ENCODE measurements at regions not wholly inside any gene's neighbourhood (a gene's known extent, or its start where the extent isn't known, plus 50 kb on each side); places are given as distances from the start of the nearest gene placed in this dataset.

DNA sequence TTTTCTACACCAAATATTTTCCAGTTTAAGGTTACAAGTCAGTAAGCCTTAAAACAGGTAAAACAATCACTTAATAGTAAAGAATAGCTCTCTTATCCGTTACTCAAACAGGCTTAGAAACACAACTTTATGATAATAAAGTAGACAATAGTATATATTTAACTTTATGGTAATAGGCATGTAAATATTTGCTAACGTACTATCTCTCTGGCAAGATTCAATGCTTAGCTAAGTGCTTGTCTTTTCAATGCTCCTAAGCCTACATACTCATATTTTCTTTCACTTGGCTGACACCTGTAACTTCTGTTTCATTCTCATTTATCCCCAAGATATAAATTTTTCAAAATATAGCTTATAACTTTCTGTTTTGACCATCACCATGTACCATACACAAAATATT is 358.2 kb downstream of the HTR1B start:
- no peak overlapping the region for H3K4me3 Mint-ChIP-seq (ENCODE audit: unreplicated experiment)
- no peak overlapping the region for H3K27ac Mint-ChIP-seq (ENCODE audit: unreplicated experiment)
- H3K9me3 Mint-ChIP-seq (ENCODE audit: unreplicated experiment): no peaks in the 10 kb centered on the region
- no peaks in the 10 kb centered on the region for H3K27me3 Mint-ChIP-seq (ENCODE audit: unreplicated experiment)
- TF ChIP-seq, protein P1, sequence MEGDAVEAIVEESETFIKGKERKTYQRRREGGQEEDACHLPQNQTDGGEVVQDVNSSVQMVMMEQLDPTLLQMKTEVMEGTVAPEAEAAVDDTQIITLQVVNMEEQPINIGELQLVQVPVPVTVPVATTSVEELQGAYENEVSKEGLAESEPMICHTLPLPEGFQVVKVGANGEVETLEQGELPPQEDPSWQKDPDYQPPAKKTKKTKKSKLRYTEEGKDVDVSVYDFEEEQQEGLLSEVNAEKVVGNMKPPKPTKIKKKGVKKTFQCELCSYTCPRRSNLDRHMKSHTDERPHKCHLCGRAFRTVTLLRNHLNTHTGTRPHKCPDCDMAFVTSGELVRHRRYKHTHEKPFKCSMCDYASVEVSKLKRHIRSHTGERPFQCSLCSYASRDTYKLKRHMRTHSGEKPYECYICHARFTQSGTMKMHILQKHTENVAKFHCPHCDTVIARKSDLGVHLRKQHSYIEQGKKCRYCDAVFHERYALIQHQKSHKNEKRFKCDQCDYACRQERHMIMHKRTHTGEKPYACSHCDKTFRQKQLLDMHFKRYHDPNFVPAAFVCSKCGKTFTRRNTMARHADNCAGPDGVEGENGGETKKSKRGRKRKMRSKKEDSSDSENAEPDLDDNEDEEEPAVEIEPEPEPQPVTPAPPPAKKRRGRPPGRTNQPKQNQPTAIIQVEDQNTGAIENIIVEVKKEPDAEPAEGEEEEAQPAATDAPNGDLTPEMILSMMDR (IDR thresholded peaks at IDR 0.05; ENCODE audit: partially characterized antibody, unreplicated experiment): no peak
- DNase-seq: no peak
- H3K4me1 Mint-ChIP-seq (ENCODE audit: low read depth, unreplicated experiment): no peaks in the 10 kb centered on the region
- H3K36me3 Mint-ChIP-seq (ENCODE audit: unreplicated experiment): no peaks in the 10 kb centered on the region

DNA sequence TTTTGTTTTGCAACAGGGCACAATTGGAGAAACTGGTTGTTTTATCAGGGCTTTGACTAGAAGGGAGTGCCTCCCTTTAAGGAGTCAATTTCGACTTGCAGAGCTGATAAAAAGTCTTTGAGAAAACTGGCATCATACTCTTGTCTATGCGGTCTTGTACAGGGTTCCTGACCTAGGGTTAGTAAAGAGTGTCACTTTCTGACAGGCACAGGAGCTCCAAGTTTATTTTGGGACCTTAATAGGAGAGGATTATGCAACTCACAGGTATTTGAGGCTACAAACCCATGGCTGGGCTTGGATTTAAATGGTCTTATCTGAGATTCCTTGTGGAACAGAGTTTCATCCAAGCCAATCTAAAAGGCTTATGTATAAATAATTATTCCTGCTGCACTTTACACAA is 365.4 kb downstream of the HTR1B start:
- Mint-ChIP-seq H3K4me1 (ENCODE audit: low read depth, unreplicated experiment) (peaks cover 6% of the 10 kb centered on the region), H3K27me3 (ENCODE audit: unreplicated experiment) (no peaks in the 10 kb centered on the region), H3K27ac (ENCODE audit: unreplicated experiment) (no peak overlapping the region), H3K4me3 (ENCODE audit: unreplicated experiment) (no peak overlapping the region), H3K9me3 (ENCODE audit: unreplicated experiment) (no peaks in the 10 kb centered on the region), H3K36me3 (ENCODE audit: unreplicated experiment) (no peaks in the 10 kb centered on the region)
- TF ChIP-seq, protein P1 (IDR thresholded peaks at IDR 0.05; ENCODE audit: partially characterized antibody, unreplicated experiment): no peak
- DNase-seq: no peak

DNA sequence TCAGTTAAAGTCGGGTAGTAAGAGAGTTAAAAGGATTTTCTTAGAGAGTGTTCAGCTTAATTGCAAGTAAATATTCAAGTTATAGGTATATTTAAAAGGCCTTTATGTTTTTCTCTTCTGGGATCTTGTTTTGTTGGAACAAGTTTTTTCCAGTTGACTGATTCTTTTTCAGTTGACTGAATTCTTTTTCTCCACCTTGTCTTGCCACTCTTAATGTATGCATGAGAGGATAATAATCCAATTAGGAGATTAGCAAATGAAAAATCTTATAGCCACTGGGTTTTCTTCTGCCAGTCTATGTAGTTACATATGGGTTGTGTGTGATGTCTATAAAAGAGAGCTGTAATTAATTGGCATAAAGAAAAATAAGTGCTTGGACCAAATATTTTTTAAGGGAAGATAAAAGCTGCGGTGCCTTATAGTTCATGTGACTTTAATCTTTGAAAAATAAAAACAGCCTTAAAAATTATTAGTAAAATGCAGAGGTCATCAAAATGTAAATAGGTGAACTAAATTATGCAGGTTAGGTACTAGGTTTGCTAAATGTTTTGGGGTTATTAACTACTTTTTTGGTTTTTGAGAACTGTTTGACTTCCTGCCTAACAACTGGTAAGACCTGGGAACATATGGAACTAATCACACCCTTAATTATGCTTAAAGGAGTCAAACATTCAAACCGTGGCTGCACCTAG is 367.2 kb downstream of the HTR1B start:
- no peak for DNase-seq
- peaks cover 6% of the 10 kb centered on the region for H3K4me1 Mint-ChIP-seq (ENCODE audit: low read depth, unreplicated experiment)
- TF ChIP-seq, protein P1 (IDR thresholded peaks at IDR 0.05; ENCODE audit: partially characterized antibody, unreplicated experiment): no peak
- H3K9me3 Mint-ChIP-seq (ENCODE audit: unreplicated experiment): no peaks in the 10 kb centered on the region
- no peaks in the 10 kb centered on the region for H3K27me3 Mint-ChIP-seq (ENCODE audit: unreplicated experiment)
- no peak overlapping the region for H3K27ac Mint-ChIP-seq (ENCODE audit: unreplicated experiment)
- no peaks in the 10 kb centered on the region for H3K36me3 Mint-ChIP-seq (ENCODE audit: unreplicated experiment)
- H3K4me3 Mint-ChIP-seq (ENCODE audit: unreplicated experiment): no peak overlapping the region

DNA sequence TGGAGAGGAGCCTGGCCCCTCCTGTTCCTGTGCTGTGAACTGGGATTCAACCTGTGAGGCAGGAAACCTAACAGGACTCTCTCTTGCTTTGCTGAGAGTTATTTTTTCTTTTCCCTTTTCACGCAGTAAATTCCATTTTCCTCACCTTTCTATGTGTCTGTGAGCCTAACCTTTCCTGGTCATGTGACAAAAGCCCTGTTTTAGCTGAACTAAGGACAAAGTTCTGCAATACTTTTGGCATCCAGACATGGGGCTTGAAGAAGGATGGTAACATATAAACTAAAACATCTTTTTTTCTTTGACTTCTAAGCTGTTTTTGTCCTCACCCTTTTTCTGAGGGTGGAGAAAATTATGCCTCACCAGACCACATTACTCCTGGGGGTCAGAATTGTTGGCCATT is 368.5 kb downstream of the HTR1B start:
- H3K4me1 Mint-ChIP-seq (ENCODE audit: low read depth, unreplicated experiment): peaks cover 6% of the 10 kb centered on the region
- H3K27me3 Mint-ChIP-seq (ENCODE audit: unreplicated experiment): no peaks in the 10 kb centered on the region
- no peaks in the 10 kb centered on the region for H3K36me3 Mint-ChIP-seq (ENCODE audit: unreplicated experiment)
- H3K9me3 Mint-ChIP-seq (ENCODE audit: unreplicated experiment): no peaks in the 10 kb centered on the region
- no peak for DNase-seq
- TF ChIP-seq, protein P1 (IDR thresholded peaks at IDR 0.05; ENCODE audit: partially characterized antibody, unreplicated experiment): no peak
- H3K27ac Mint-ChIP-seq (ENCODE audit: unreplicated experiment): no peak overlapping the region
- H3K4me3 Mint-ChIP-seq (ENCODE audit: unreplicated experiment): no peak overlapping the region

GRCh38 chr6:77092971-77093370 is 370.3 kb downstream of the HTR1B start:
- H3K27ac Mint-ChIP-seq (ENCODE audit: unreplicated experiment): no peak overlapping the region
- H3K4me3 Mint-ChIP-seq (ENCODE audit: unreplicated experiment): no peak overlapping the region
- no peaks in the 10 kb centered on the region for H3K36me3 Mint-ChIP-seq (ENCODE audit: unreplicated experiment)
- no peaks in the 10 kb centered on the region for H3K27me3 Mint-ChIP-seq (ENCODE audit: unreplicated experiment)
- DNase-seq: no peak
- TF ChIP-seq, protein P1 (IDR thresholded peaks at IDR 0.05; ENCODE audit: partially characterized antibody, unreplicated experiment): no peak
- no peaks in the 10 kb centered on the region for H3K9me3 Mint-ChIP-seq (ENCODE audit: unreplicated experiment)
- peaks cover 6% of the 10 kb centered on the region for H3K4me1 Mint-ChIP-seq (ENCODE audit: low read depth, unreplicated experiment)
